CD4-positive, alpha-beta T cell treated with Interleukin-17A for 4 hours (primary cell): ENCODE measurements at regions not wholly inside any gene's neighbourhood (a gene's known extent, or its start where the extent isn't known, plus 50 kb on each side); places are given as distances from the start of the nearest gene placed in this dataset.

Experiments
- DNase-seq: peaks from one replicate; pipeline ENCODE4 v3.0.0-alpha.2; 2020; ENCODE audit warnings: mixed read lengths

GRCh38 chr4:157634057-157634456, 413.5 kb downstream of the GRIA2 start:
- DNase-seq = no peak

GRCh38 chr4:157616741-157617472, 396.4 kb downstream of the GRIA2 start:
- DNase-seq = no peak

GRCh38 chr4:157607996-157608395, 387.5 kb downstream of the GRIA2 start:
- no peak for DNase-seq

GRCh38 chr4:157600583-157600982, 380.1 kb downstream of the GRIA2 start:
- no peak for DNase-seq

- DNase-seq = no peak
Observed at GRCh38 chr4:157591245-157591644, 370.7 kb downstream of the GRIA2 start.

- DNase-seq = no peak
Observed at GRCh38 chr4:157590679-157591078, 370.2 kb downstream of the GRIA2 start.

GRCh38 chr4:157587681-157588423, 367.3 kb downstream of the GRIA2 start:
- DNase-seq = no peak

- no peak for DNase-seq
Observed at GRCh38 chr4:157582141-157582540, 361.6 kb downstream of the GRIA2 start.

GRCh38 chr4:157576671-157577217, 356.2 kb downstream of the GRIA2 start:
- no peak for DNase-seq

GRCh38 chr4:157575339-157575738, 354.8 kb downstream of the GRIA2 start:
- no peak for DNase-seq

- DNase-seq = no peak
Observed at GRCh38 chr4:157574606-157575005, 354.1 kb downstream of the GRIA2 start.

- no peak for DNase-seq
Observed at GRCh38 chr4:157572951-157573350, 352.4 kb downstream of the GRIA2 start.

- DNase-seq = no peak
Observed at GRCh38 chr4:157572284-157572683, 351.8 kb downstream of the GRIA2 start.

- DNase-seq = no peak
Observed at GRCh38 chr4:157564771-157565170, 344.2 kb downstream of the GRIA2 start.

- no peak for DNase-seq
Observed at GRCh38 chr4:157564218-157564617, 343.7 kb downstream of the GRIA2 start.

- no peak for DNase-seq
Observed at GRCh38 chr4:157558016-157558415, 337.5 kb downstream of the GRIA2 start.

GRCh38 chr4:157550028-157550427, 329.5 kb downstream of the GRIA2 start:
- no peak for DNase-seq

- DNase-seq = no peak
Observed at GRCh38 chr4:157527954-157528353, 307.4 kb downstream of the GRIA2 start.

GRCh38 chr4:157521906-157522305, 301.4 kb downstream of the GRIA2 start:
- DNase-seq = no peak

GRCh38 chr4:157514711-157515110, 294.2 kb downstream of the GRIA2 start:
- DNase-seq = no peak

GRCh38 chr4:157509341-157509740, 288.8 kb downstream of the GRIA2 start:
- no peak for DNase-seq

GRCh38 chr4:157502656-157503055, 282.1 kb downstream of the GRIA2 start:
- no peak for DNase-seq

- no peak for DNase-seq
Observed at GRCh38 chr4:157459785-157460184, 239.3 kb downstream of the GRIA2 start.

GRCh38 chr4:157447195-157447594, 226.7 kb downstream of the GRIA2 start:
- no peak for DNase-seq
